ENCODE measurements at regions not wholly inside any gene's neighbourhood (a gene's known extent, or its start where the extent isn't known, plus 50 kb on each side); places are given as distances from the start of the nearest gene placed in this dataset.
A peak's percentile ranks its signal among the peaks of the same experiment; 100 is the strongest.
"Not testable (repeated sequence)": the region's sequence is repeated elsewhere in the genome, so short reads cannot be mapped to it uniquely, and the experiment has no call there.

DNA sequence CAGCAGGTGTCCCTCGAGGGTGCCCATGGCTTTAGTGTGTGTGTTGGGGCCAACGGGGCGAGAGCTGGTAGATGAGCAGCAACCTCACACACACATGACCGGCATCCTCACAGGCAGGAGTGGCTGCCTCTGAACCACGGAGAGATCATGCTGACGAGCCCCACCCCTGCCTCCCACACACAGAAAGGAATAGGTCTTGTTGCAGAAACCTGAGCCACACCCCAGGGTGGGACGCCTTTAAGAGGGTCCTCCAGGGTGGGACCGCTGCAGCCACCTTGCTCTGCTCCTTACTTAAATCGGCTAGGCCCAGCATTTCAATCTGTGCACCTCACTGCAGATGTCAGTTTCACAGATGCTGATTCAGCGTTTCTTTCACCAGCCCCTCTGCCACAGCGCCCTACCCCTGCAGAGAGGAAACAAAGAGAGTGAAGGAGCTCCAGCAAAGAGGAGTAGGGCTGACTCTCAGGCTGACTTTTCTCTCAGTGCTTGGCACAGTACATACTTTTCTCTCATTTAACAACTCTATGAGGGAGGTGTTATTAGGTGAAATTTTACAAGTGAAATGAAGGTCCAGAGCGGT is 61.2 kb upstream of the EPHB3 start:
- Histone ChIP-seq H3K4me1 (ENCODE audit: insufficient read depth, low read length) (no peaks in the 10 kb centered on the region), H3K4me2 (ENCODE audit: insufficient read depth, low read length) (no peak overlapping the region), H3K27ac (ENCODE audit: low read depth, low read length) (no peak overlapping the region), H4K20me1 (ENCODE audit: insufficient read depth, low read length) (no peaks in the 10 kb centered on the region), H3K9me3 (ENCODE audit: low read depth, low read length) (no peaks in the 10 kb centered on the region), H3K4me3 (ENCODE audit: insufficient read depth, low read length) (no peak overlapping the region), H3K36me3 (ENCODE audit: insufficient read depth, low read length) (no peaks in the 10 kb centered on the region), H2AFZ (ENCODE audit: low read length) (no peak overlapping the region), H3K27me3 (ENCODE audit: insufficient read depth, low read length) (peaks cover 15% of the 10 kb centered on the region), H3K79me2 (ENCODE audit: insufficient read depth, low read length) (no peaks in the 10 kb centered on the region)
- DNase-seq (ENCODE audit: insufficient read length, low spot score, missing footprints): peak; percentile 61
- TF ChIP-seq, protein P1, sequence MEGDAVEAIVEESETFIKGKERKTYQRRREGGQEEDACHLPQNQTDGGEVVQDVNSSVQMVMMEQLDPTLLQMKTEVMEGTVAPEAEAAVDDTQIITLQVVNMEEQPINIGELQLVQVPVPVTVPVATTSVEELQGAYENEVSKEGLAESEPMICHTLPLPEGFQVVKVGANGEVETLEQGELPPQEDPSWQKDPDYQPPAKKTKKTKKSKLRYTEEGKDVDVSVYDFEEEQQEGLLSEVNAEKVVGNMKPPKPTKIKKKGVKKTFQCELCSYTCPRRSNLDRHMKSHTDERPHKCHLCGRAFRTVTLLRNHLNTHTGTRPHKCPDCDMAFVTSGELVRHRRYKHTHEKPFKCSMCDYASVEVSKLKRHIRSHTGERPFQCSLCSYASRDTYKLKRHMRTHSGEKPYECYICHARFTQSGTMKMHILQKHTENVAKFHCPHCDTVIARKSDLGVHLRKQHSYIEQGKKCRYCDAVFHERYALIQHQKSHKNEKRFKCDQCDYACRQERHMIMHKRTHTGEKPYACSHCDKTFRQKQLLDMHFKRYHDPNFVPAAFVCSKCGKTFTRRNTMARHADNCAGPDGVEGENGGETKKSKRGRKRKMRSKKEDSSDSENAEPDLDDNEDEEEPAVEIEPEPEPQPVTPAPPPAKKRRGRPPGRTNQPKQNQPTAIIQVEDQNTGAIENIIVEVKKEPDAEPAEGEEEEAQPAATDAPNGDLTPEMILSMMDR (IDR thresholded peaks at IDR 0.05; ENCODE audit: extremely low read depth, low read depth, low read length): no peak

GRCh38 chr3:184502123-184502667 is 59.4 kb upstream of the EPHB3 start:
- Histone ChIP-seq H3K79me2 (ENCODE audit: insufficient read depth, low read length) (no peaks in the 10 kb centered on the region), H3K9me3 (ENCODE audit: low read depth, low read length) (no peaks in the 10 kb centered on the region), H3K4me2 (ENCODE audit: insufficient read depth, low read length) (no peak overlapping the region), H3K27me3 (ENCODE audit: insufficient read depth, low read length) (peaks cover 25% of the 10 kb centered on the region), H3K4me3 (ENCODE audit: insufficient read depth, low read length) (no peak overlapping the region), H3K4me1 (ENCODE audit: insufficient read depth, low read length) (no peaks in the 10 kb centered on the region), H2AFZ (ENCODE audit: low read length) (no peak overlapping the region), H3K36me3 (ENCODE audit: insufficient read depth, low read length) (no peaks in the 10 kb centered on the region), H3K27ac (ENCODE audit: low read depth, low read length) (no peak overlapping the region), H4K20me1 (ENCODE audit: insufficient read depth, low read length) (no peaks in the 10 kb centered on the region)
- TF ChIP-seq, protein P1 (IDR thresholded peaks at IDR 0.05; ENCODE audit: extremely low read depth, low read depth, low read length): no peak
- DNase-seq (ENCODE audit: insufficient read length, low spot score, missing footprints): no peak

DNA sequence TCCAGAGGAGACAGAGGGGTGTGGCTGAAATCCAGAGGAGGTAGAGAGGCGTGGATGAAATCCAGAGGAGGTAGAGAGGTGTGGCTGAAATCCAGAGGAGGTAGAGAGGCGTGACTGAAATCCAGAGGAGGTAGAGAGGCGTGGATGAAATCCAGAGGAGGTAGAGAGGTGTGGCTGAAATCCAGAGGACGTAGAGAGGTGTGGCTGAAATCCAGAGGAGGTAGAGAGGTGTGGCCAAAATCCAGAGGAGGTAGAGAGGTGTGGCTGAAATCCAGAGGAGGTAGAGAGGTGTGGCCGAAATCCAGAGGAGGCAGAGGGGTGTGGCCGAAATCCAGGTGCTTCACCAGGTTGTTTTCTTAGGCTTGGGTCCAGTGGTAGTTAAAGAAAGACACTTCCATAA is 58.7 kb upstream of the EPHB3 start:
- H3K27me3 ChIP-seq (ENCODE audit: insufficient read depth, low read length): peaks cover 32% of the 10 kb centered on the region
- not testable (repeated sequence) for DNase-seq (ENCODE audit: insufficient read length, low spot score, missing footprints)

GRCh38 chr3:184503647-184504046 is 57.9 kb upstream of the EPHB3 start:
- Histone ChIP-seq H3K4me2 (ENCODE audit: insufficient read depth, low read length) (no peak overlapping the region), H3K27ac (ENCODE audit: low read depth, low read length) (no peak overlapping the region), H3K4me1 (ENCODE audit: insufficient read depth, low read length) (no peaks in the 10 kb centered on the region), H2AFZ (ENCODE audit: low read length) (no peak overlapping the region), H4K20me1 (ENCODE audit: insufficient read depth, low read length) (no peaks in the 10 kb centered on the region), H3K79me2 (ENCODE audit: insufficient read depth, low read length) (no peaks in the 10 kb centered on the region), H3K4me3 (ENCODE audit: insufficient read depth, low read length) (no peak overlapping the region), H3K36me3 (ENCODE audit: insufficient read depth, low read length) (no peaks in the 10 kb centered on the region), H3K9me3 (ENCODE audit: low read depth, low read length) (no peaks in the 10 kb centered on the region), H3K27me3 (ENCODE audit: insufficient read depth, low read length) (peaks cover 37% of the 10 kb centered on the region)
- TF ChIP-seq, protein P1 (IDR thresholded peaks at IDR 0.05; ENCODE audit: extremely low read depth, low read depth, low read length): no peak
- DNase-seq (ENCODE audit: insufficient read length, low spot score, missing footprints): no peak

More for the DNA sequence above, 58.7 kb upstream of the EPHB3 start:
- H3K36me3 ChIP-seq (ENCODE audit: insufficient read depth, low read length); H3K27ac ChIP-seq (ENCODE audit: low read depth, low read length); H4K20me1 ChIP-seq (ENCODE audit: insufficient read depth, low read length); H2AFZ ChIP-seq (ENCODE audit: low read length); H3K4me2 ChIP-seq (ENCODE audit: insufficient read depth, low read length); H3K4me1 ChIP-seq (ENCODE audit: insufficient read depth, low read length); H3K4me3 ChIP-seq (ENCODE audit: insufficient read depth, low read length); H3K9me3 ChIP-seq (ENCODE audit: low read depth, low read length); H3K79me2 ChIP-seq (ENCODE audit: insufficient read depth, low read length): not testable (repeated sequence)
